SU-DHL-6 (cell line): ENCODE measurements at regions not wholly inside any gene's neighbourhood (a gene's known extent, or its start where the extent isn't known, plus 50 kb on each side); places are given as distances from the start of the nearest gene placed in this dataset.

Source experiments
- H2AFZ ChIP-seq: fragments of 200-600 bp; sonication (generic); 2 replicates; pipeline ENCODE4 v1.6.1; 2014; ENCODE audit warnings: low read depth, mild to moderate bottlenecking, moderate library complexity, mixed read lengths, antibody characterized with exemption, low read length; ENCODE audit not compliant: severe bottlenecking
- H3F3A ChIP-seq: fragments of 200-600 bp; shearing (Covaris generic); 2 replicates; pipeline ENCODE4 v1.6.0; 2016; ENCODE audit warnings: antibody characterized with exemption, mild to moderate bottlenecking; ENCODE audit not compliant: insufficient read depth
- H3K27ac ChIP-seq: fragments of 200-600 bp; sonication (generic); 2 replicates; pipeline ENCODE4 v1.5.1; 2016; ENCODE audit warnings: low read depth, mild to moderate bottlenecking, low read length, moderate library complexity, mixed read lengths
- H3K27me3 ChIP-seq: fragments of 200-600 bp; sonication (generic), shearing (Covaris generic); 2 replicates; pipeline ENCODE4 v1.6.0; 2014; ENCODE audit warnings: mild to moderate bottlenecking, low read length
- H3K36me3 ChIP-seq: fragments of 200-600 bp; sonication (generic); 2 replicates; pipeline ENCODE4 v1.6.1; 2014; ENCODE audit warnings: mild to moderate bottlenecking, low read length, mixed read lengths
- H3K4me2 ChIP-seq: fragments of 300-600, 200-600 bp; shearing (Covaris generic), sonication (generic); 2 replicates; pipeline ENCODE4 v1.6.0; 2014; ENCODE audit warnings: low read length, low read depth, mild to moderate bottlenecking; ENCODE audit not compliant: poor library complexity, severe bottlenecking
- H3K4me3 ChIP-seq: fragments of 200-600 bp; sonication (generic); 2 replicates; pipeline ENCODE4 v1.5.1; 2014; ENCODE audit warnings: antibody characterized with exemption, low read length, mild to moderate bottlenecking, mixed read lengths; ENCODE audit not compliant: insufficient read depth, poor library complexity, severe bottlenecking
- H3K79me2 ChIP-seq: fragments of 200-600 bp; sonication (generic); 2 replicates; pipeline ENCODE4 v1.6.1; 2014; ENCODE audit warnings: mild to moderate bottlenecking, low read length, moderate library complexity; ENCODE audit not compliant: insufficient read depth
- H3K9ac ChIP-seq: fragments of 200-600 bp; sonication (generic); 2 replicates; pipeline ENCODE4 v1.7.0; 2014; ENCODE audit warnings: mild to moderate bottlenecking, low read length
- H3K9me2 ChIP-seq: fragments of 200-600 bp; sonication (generic); replicated peaks from 2 replicates; pipeline ENCODE4 v1.6.1; 2014; ENCODE audit warnings: low read length; ENCODE audit not compliant: insufficient read depth
- H3K9me3 ChIP-seq: fragments of 200-600 bp; sonication (generic); 2 replicates; pipeline ENCODE4 v1.6.1; 2014; ENCODE audit warnings: low read length, mixed read lengths; ENCODE audit not compliant: insufficient read depth
- H4K20me1 ChIP-seq: fragments of 200-600 bp; sonication (generic); 2 replicates; pipeline ENCODE4 v1.6.1; 2014; ENCODE audit warnings: low read depth, mild to moderate bottlenecking, antibody characterized with exemption, low read length, moderate library complexity, mixed read lengths
- CTCF ChIP-seq: fragments of 200-600 bp; sonication (generic); IDR thresholded peaks from one replicate; pipeline ENCODE4 v1.5.1; 2017; ENCODE audit warnings: antibody characterized with exemption, mild to moderate bottlenecking, low read length, moderate library complexity; ENCODE audit not compliant: insufficient read depth, poor library complexity, severe bottlenecking
- EZH2phosphoT487 ChIP-seq: fragments of 200-600 bp; sonication (generic), shearing (Covaris generic); conservative IDR thresholded peaks from 2 replicates; pipeline ENCODE4 v1.6.1; 2018; ENCODE audit warnings: mild to moderate bottlenecking, antibody characterized with exemption, low read length, moderate library complexity, mixed read lengths

GRCh38 chr11:43261775-43262174 lies 50.0 kb upstream of the API5 start:
- no peaks in the 10 kb centered on the region for H4K20me1 ChIP-seq
- H3K9ac ChIP-seq = no peak overlapping the region
- no peaks in the 10 kb centered on the region for H3K36me3 ChIP-seq
- no peak overlapping the region for H3K4me2 ChIP-seq
- TF ChIP-seq EZH2phosphoT487 (no peak), CTCF (no peak)
- no peaks in the 10 kb centered on the region for H3K9me2 ChIP-seq
- no peaks in the 10 kb centered on the region for H3K9me3 ChIP-seq
- no peaks in the 10 kb centered on the region for H3K79me2 ChIP-seq
- no peaks in the 10 kb centered on the region for H3K27me3 ChIP-seq
- no peaks in the 10 kb centered on the region for H3F3A ChIP-seq
- H3K4me3 ChIP-seq = no peak overlapping the region
- no peak overlapping the region for H2AFZ ChIP-seq
- no peak overlapping the region for H3K27ac ChIP-seq
